Gastrocnemius medialis (tissue), 4 donors: ENCODE measurements at regions not wholly inside any gene's neighbourhood (a gene's known extent, or its start where the extent isn't known, plus 50 kb on each side); places are given as distances from the start of the nearest gene placed in this dataset.

ENCODE experiments used
- CTCF ChIP-seq, 5 experiments: fragments of 450-650 bp in 3 of 5; fragments of 200-600 bp in 2 of 5; sonication (generic) in 2 of 5; IDR thresholded peaks in 4 of 5; conservative IDR thresholded peaks in 1 of 5; 1 replicate in 4 of 5; 2 replicates in 1 of 5; pipeline ENCODE4 v1.5.1; 2016 to 2019; ENCODE audit warnings: antibody characterized with exemption in 5 of 5, mild to moderate bottlenecking in 3 of 5, moderate library complexity in 3 of 5
- POLR2A ChIP-seq, 2 donors: fragments of 450-650 bp; IDR thresholded peaks; one replicate each; pipeline ENCODE4 v1.6.1; 2017; ENCODE audit warnings: antibody characterized with exemption in 2 of 2, mild to moderate bottlenecking in 2 of 2, moderate library complexity in 2 of 2

GRCh38 chr2:89833116-89833779 lies 1141.8 kb downstream of the RPIA start:
- TF ChIP-seq CTCF (IDR thresholded peaks at IDR 0.05 in 4 of 5, conservative IDR thresholded peaks at IDR 0.05 in 1 of 5) (no peak), POLR2A (IDR thresholded peaks at IDR 0.05) (no peak)
